HepG2 (cell line): ENCODE measurements at regions not wholly inside any gene's neighbourhood (a gene's known extent, or its start where the extent isn't known, plus 50 kb on each side); places are given as distances from the start of the nearest gene placed in this dataset.

Experiments
- ATAC-seq: fragments of 200-7000 bp; cut with Tn5 transposase; 3 replicates; pipeline ENCODE4 v1.9.1; 2020; ENCODE audit warnings: mild to moderate bottlenecking, moderate library complexity
- BruUV-seq: library from RNA; stranded (reverse); fragments of 400-500 nt; replicated peaks from 2 replicates; lab custom pipeline; 2021; lab: Mats Ljungman, UMichigan
- CTCF ChIA-PET: fragments of 300-600 bp; formaldehyde crosslinking; extraction: SDS; loops from one replicate; lab custom pipeline; 2021; ENCODE audit warnings: low total read pairs, inconsistent platforms, low intra/inter-chr PET ratio; lab: Yijun Ruan, JAX
- POLR2A ChIA-PET: fragments of 350-600 bp; sonication (Branson Sonifier 250); formaldehyde crosslinking; loops from one replicate; lab custom pipeline; 2020; ENCODE audit warnings: antibody characterized with exemption, inconsistent platforms; lab: Yijun Ruan, JAX
- DNase-seq: peaks from one replicate; pipeline ENCODE4 v3.0.0-alpha.2; 2015; ENCODE audit warnings: low spot score
- FAIRE-seq: peaks from 3 replicates; lab custom pipeline; 2011; peaks lifted over from hg19 to GRCh38; lab: Jason Lieb, UNC
- H2AFZ ChIP-seq: one replicate; pipeline ENCODE4 v1.6.1; 2011; ENCODE audit warnings: low read length, inconsistent platforms
- H3K27ac ChIP-seq: fragments of 300-600 bp; 3 replicates; pipeline ENCODE4 v1.8.0; 2011; ENCODE audit warnings: mixed run types, mild to moderate bottlenecking, mixed read lengths, low read length, inconsistent platforms; ENCODE audit not compliant: insufficient read depth; ENCODE audit errors: extremely low read length
- H3K27me3 ChIP-seq, 2 experiments: fragments of 200-600 bp in 1 of 2; 2 replicates in 1 of 2; 3 replicates in 1 of 2; pipeline versions ENCODE4 v1.6.0 to v1.8.0; 2011; ENCODE audit warnings: low read length in 2 of 2, mild to moderate bottlenecking in 2 of 2, moderate library complexity in 2 of 2, inconsistent platforms in 1 of 2; ENCODE audit not compliant: insufficient read depth in 2 of 2, control insufficient read depth in 1 of 2
- H3K36me3 ChIP-seq, 2 experiments: fragments of 200-600 bp in 1 of 2; replicated peaks in 1 of 2; 2 replicates in 1 of 2; 3 replicates in 1 of 2; pipeline versions ENCODE4 v1.5.1 to v1.8.0; 2011; ENCODE audit warnings: low read length in 2 of 2, inconsistent platforms in 1 of 2; ENCODE audit not compliant: insufficient read depth in 2 of 2, control insufficient read depth in 1 of 2
- H3K4me1 ChIP-seq: 2 replicates; pipeline ENCODE4 v1.5.1; 2012; ENCODE audit warnings: low read length, inconsistent platforms; ENCODE audit not compliant: insufficient read depth
- H3K4me2 ChIP-seq: 2 replicates; pipeline ENCODE4 v1.6.0; 2011; ENCODE audit warnings: low read depth, low read length, inconsistent platforms
- H3K4me3 ChIP-seq, 3 experiments: fragments of 200-600 bp in 1 of 3; sonication (generic), shearing (Covaris generic) in 1 of 3; replicated peaks in 1 of 3; 2 replicates each; pipeline ENCODE4 v1.5.1; 2011 to 2016; ENCODE audit warnings: low read length in 3 of 3, inconsistent platforms in 2 of 3, low read depth in 2 of 3, mild to moderate bottlenecking in 2 of 3, control low read depth in 1 of 3, mixed read lengths in 1 of 3; ENCODE audit not compliant: insufficient read depth in 1 of 3
- H3K79me2 ChIP-seq: one replicate; pipeline ENCODE4 v1.6.1; 2011; ENCODE audit warnings: low read length, inconsistent platforms; ENCODE audit not compliant: insufficient read depth
- H3K9ac ChIP-seq: 2 replicates; pipeline ENCODE4 v1.6.0; 2011; ENCODE audit warnings: mild to moderate bottlenecking, low read depth, low read length, inconsistent platforms; ENCODE audit not compliant: insufficient read depth
- H3K9me3 ChIP-seq: 2 replicates; pipeline ENCODE4 v1.5.1; 2012; ENCODE audit warnings: mild to moderate bottlenecking, low read length
- H4K20me1 ChIP-seq: 2 replicates; pipeline ENCODE4 v1.6.0; 2011; ENCODE audit warnings: inconsistent platforms, mild to moderate bottlenecking, low read length, moderate library complexity; ENCODE audit not compliant: insufficient read depth
- CBX5 ChIP-seq: sonication (generic); formaldehyde crosslinking; IDR thresholded peaks from 2 replicates; pipeline ENCODE4 v1.4.0; 2020; ENCODE audit warnings: missing genetic modification reagents, borderline replicate concordance
- CSRNP2 ChIP-seq: sonication (generic); formaldehyde crosslinking; conservative IDR thresholded peaks from 2 replicates; pipeline ENCODE4 v1.8.0; 2022; ENCODE audit warnings: low read depth, missing genetic modification reagents
- ELK4 ChIP-seq: sonication (generic); formaldehyde crosslinking; IDR thresholded peaks from 2 replicates; pipeline ENCODE4 v1.9.0; 2021; ENCODE audit warnings: missing genetic modification reagents, borderline replicate concordance
- ERF ChIP-seq: IDR thresholded peaks from 2 replicates; pipeline ENCODE4 v1.6.1; 2018; ENCODE audit warnings: missing biosample characterization, missing genetic modification reagents
- HNRNPL ChIP-seq: fragments of 200-400 bp; formaldehyde crosslinking; IDR thresholded peaks from 2 replicates; pipeline ENCODE4 v1.6.1; 2017; ENCODE audit warnings: mild to moderate bottlenecking, low read depth, low read length
- HOXD1 ChIP-seq: sonication (generic); formaldehyde crosslinking; IDR thresholded peaks from 2 replicates; pipeline ENCODE4 v1.5.0; 2020; ENCODE audit warnings: missing genetic modification reagents
- ISX ChIP-seq: sonication (generic); formaldehyde crosslinking; conservative IDR thresholded peaks from 2 replicates; pipeline ENCODE4 v1.5.0; 2020; ENCODE audit warnings: missing genetic modification reagents
- KDM4B ChIP-seq: sonication (generic); formaldehyde crosslinking; IDR thresholded peaks from 2 replicates; pipeline ENCODE4 v1.4.0; 2020; ENCODE audit warnings: missing genetic modification reagents
- MTA3 ChIP-seq: sonication (generic); formaldehyde crosslinking; IDR thresholded peaks from 2 replicates; pipeline ENCODE4 v1.4.0; 2020; ENCODE audit warnings: missing genetic modification reagents
- NFATC3 ChIP-seq: sonication (generic); formaldehyde crosslinking; IDR thresholded peaks from 2 replicates; pipeline ENCODE4 v1.5.1; 2020; ENCODE audit warnings: mild to moderate bottlenecking, missing genetic modification reagents
- RXRA ChIP-seq: sonication (generic); formaldehyde crosslinking; IDR thresholded peaks from 2 replicates; pipeline ENCODE4 v1.5.1; 2020; ENCODE audit warnings: missing genetic modification reagents
- SIX4 ChIP-seq: sonication (generic); formaldehyde crosslinking; IDR thresholded peaks from 2 replicates; pipeline ENCODE4 v1.4.0; 2020; ENCODE audit warnings: missing genetic modification reagents
- SOX5 ChIP-seq: IDR thresholded peaks from 2 replicates; pipeline ENCODE4 v1.6.1; 2016; ENCODE audit warnings: borderline replicate concordance
- THRA ChIP-seq: sonication (generic); formaldehyde crosslinking; IDR thresholded peaks from 2 replicates; pipeline ENCODE4 v1.4.0; 2020; ENCODE audit warnings: missing genetic modification reagents, borderline replicate concordance
- TOPORS ChIP-seq: sonication (generic); formaldehyde crosslinking; IDR thresholded peaks from 2 replicates; pipeline ENCODE4 v1.8.0; 2023; ENCODE audit warnings: mild to moderate bottlenecking, missing genetic modification reagents
- ZNF282 ChIP-seq: fragments of 450-650 bp; IDR thresholded peaks from 2 replicates; pipeline ENCODE4 v1.6.1; 2018; ENCODE audit not compliant: partially characterized antibody
- ZNF34 ChIP-seq: sonication (generic); formaldehyde crosslinking; IDR thresholded peaks from 2 replicates; pipeline ENCODE4 v1.4.0; 2020; ENCODE audit warnings: mild to moderate bottlenecking, missing genetic modification reagents, borderline replicate concordance
- ZNF598 ChIP-seq: sonication (generic); formaldehyde crosslinking; IDR thresholded peaks from 2 replicates; pipeline ENCODE4 v1.5.1; 2020; ENCODE audit warnings: mild to moderate bottlenecking, missing genetic modification reagents, borderline replicate concordance
- WGBS: methylation state at CpG from one replicate; pipeline ENCODE4 v1.1.6; 2017; ENCODE audit warnings: low lambda C conversion rate; 5-methylcytosine and 5-hydroxymethylcytosine counted together
- in situ Hi-C: cut with HindIII; loops from 2 replicates; pipeline ENCODE4 v1.10.0; 2017; ENCODE audit warnings: low pct_unique_long_range_greater_than_20kb; ENCODE audit not compliant: extremely low pct_ligation_motif_present
- intact Hi-C: fragments of 100-400 bp; cut with micrococcal nuclease; formaldehyde crosslinking; loops from one replicate; pipeline ENCODE4 v1.10.0; 2022; ENCODE audit not compliant: unreplicated experiment

GRCh38 chr15:62857411-62857853 lies 185.1 kb upstream of the TPM1 start:
- no peak for TF ChIP-seq ERF (CRISPR knock-in tag)
- TF ChIP-seq TOPORS (CRISPR knock-in tag) = no peak
- TF ChIP-seq ZNF34 (CRISPR knock-in tag) = no peak
- TF ChIP-seq ELK4 (CRISPR knock-in tag) = no peak
- TF ChIP-seq ZNF598 = no peak
- no peak for TF ChIP-seq NFATC3
- no peak for TF ChIP-seq KDM4B (CRISPR knock-in tag)
- no peak for TF ChIP-seq RXRA
- TF ChIP-seq, all 625 proteins: peak for 0
- Histone ChIP-seq H4K20me1 (no peaks in the 10 kb centered on the region), H3K4me3 (no peak overlapping the region), H2AFZ (no peak overlapping the region), H3K27me3 (no peaks in the 10 kb centered on the region), H3K4me1 (peaks cover 55% of the 10 kb centered on the region), H3K79me2 (no peaks in the 10 kb centered on the region), H3K4me2 (no peak overlapping the region), H3K36me3 (no peaks in the 10 kb centered on the region), H3K9me3 (no peaks in the 10 kb centered on the region), H3K27ac (no peak overlapping the region), H3K9ac (no peak overlapping the region)
- ATAC-seq (no peak), DNase-seq (no peak), FAIRE-seq (no peak)
- CTCF ChIA-PET = no interaction called here
- in situ Hi-C loops (no loop called here), intact Hi-C loops (no loop called here)
- POLR2A ChIA-PET = no interaction called here
- 96% methylated on average over 4 of the region's 5 CpGs for WGBS
- no TSS peak for BruUV-seq

- no TSS peak for BruUV-seq
- TF ChIP-seq HNRNPL (no peak), SIX4 (CRISPR knock-in tag) (no peak), HOXD1 (CRISPR knock-in tag) (no peak), ZNF282 (no peak), SOX5 (CRISPR knock-in tag) (peak; percentile 39; the same call in 1 of the 2 replicates), MTA3 (CRISPR knock-in tag) (no peak), CBX5 (peak; percentile 29; the same call in 1 of the 2 replicates), THRA (no peak), CSRNP2 (CRISPR knock-in tag) (no peak), ISX (no peak)
These were observed 184.2 kb upstream of the TPM1 start for GRCh38 chr15:62858343-62858742.

More at GRCh38 chr15:62858343-62858742, 184.2 kb upstream of the TPM1 start:
- peak; percentile 54 for DNase-seq
- in situ Hi-C loops = no loop called here
- Histone ChIP-seq H3K36me3 (no peaks in the 10 kb centered on the region), H3K4me1 (peaks cover 46% of the 10 kb centered on the region), H3K4me2 (peak overlapping the region; percentile 5; the same call in 1 of the 2 replicates), H3K9me3 (no peaks in the 10 kb centered on the region), H2AFZ (no peak overlapping the region), H3K4me3 (no peak overlapping the region), H3K79me2 (no peaks in the 10 kb centered on the region), H3K9ac (no peak overlapping the region), H4K20me1 (no peaks in the 10 kb centered on the region), H3K27ac (peak overlapping the region; percentile 43), H3K27me3 (no peaks in the 10 kb centered on the region)
- intact Hi-C loops = no loop called here
- ChIA-PET CTCF (no interaction called here), POLR2A (no interaction called here)
- no peak for FAIRE-seq
- 10% methylated on average over 1 of the region's 2 CpGs for WGBS
- peak; percentile 65 for ATAC-seq
